Gastroesophageal sphincter (tissue), 4 donors: ENCODE measurements at regions not wholly inside any gene's neighbourhood (a gene's known extent, or its start where the extent isn't known, plus 50 kb on each side); places are given as distances from the start of the nearest gene placed in this dataset.

Experiments
- ATAC-seq: fragments of 150-250 bp; one replicate; pipeline ENCODE4 v1.9.1; 2016; ENCODE audit warnings: mild to moderate bottlenecking, moderate library complexity
- H3K27ac ChIP-seq, 4 donors: fragments of 200-600 bp; sonication (generic) in 3 of 4; 1 replicate in 3 of 4; 2 replicates in 1 of 4; pipeline ENCODE4 v1.5.1; 2016 to 2019
- H3K27me3 ChIP-seq: fragments of 200-600 bp; sonication (generic); one replicate; pipeline ENCODE4 v1.5.1; 2019
- H3K36me3 ChIP-seq, 2 donors: fragments of 200-600 bp; sonication (generic); one replicate each; pipeline ENCODE4 v1.5.1; 2019; ENCODE audit warnings: control low read depth in 1 of 2
- H3K4me1 ChIP-seq, 3 donors: fragments of 200-600 bp; sonication (generic); 1 replicate in 2 of 3; 2 replicates in 1 of 3; pipeline ENCODE4 v1.5.1; 2016 to 2019; ENCODE audit warnings: control low read depth in 2 of 3
- H3K4me3 ChIP-seq, 2 donors: fragments of 200-600 bp; sonication (generic); one replicate each; pipeline ENCODE4 v1.5.1; 2019; ENCODE audit warnings: mild to moderate bottlenecking in 1 of 2, moderate library complexity in 1 of 2
- H3K9me3 ChIP-seq, 3 donors: fragments of 200-600 bp; sonication (generic); one replicate each; pipeline ENCODE4 v1.5.1; 2017 to 2019; ENCODE audit warnings: control low read depth in 2 of 3
- EP300 ChIP-seq: sonication (generic); formaldehyde crosslinking; IDR thresholded peaks from one replicate; pipeline ENCODE4 v1.6.1; 2017; ENCODE audit warnings: antibody characterized with exemption, mild to moderate bottlenecking
- POLR2A ChIP-seq, 2 donors: fragments of 450-650 bp; IDR thresholded peaks; one replicate each; pipeline ENCODE4 v1.6.1; 2017; ENCODE audit warnings: antibody characterized with exemption in 2 of 2, mild to moderate bottlenecking in 2 of 2, moderate library complexity in 1 of 2
- POLR2AphosphoS5 ChIP-seq: sonication (generic); formaldehyde crosslinking; IDR thresholded peaks from one replicate; pipeline ENCODE4 v1.6.1; 2017; ENCODE audit warnings: antibody characterized with exemption
- WGBS, 2 donors: methylation state at CpG; one replicate each; pipeline ENCODE4 v1.1.5; 2018; ENCODE audit warnings: low coverage in 1 of 2; 5-methylcytosine and 5-hydroxymethylcytosine counted together
- TF ChIP-seq, protein P1 (sequence below), 4 experiments: fragments of 200-600 bp in 2 of 4; fragments of 450-650 bp in 2 of 4; sonication (generic) in 1 of 4; IDR thresholded peaks; one replicate each; pipeline ENCODE4 v1.5.1; 2017 to 2019; ENCODE audit warnings: antibody characterized with exemption in 4 of 4, mild to moderate bottlenecking in 2 of 4, moderate library complexity in 2 of 4

DNA sequence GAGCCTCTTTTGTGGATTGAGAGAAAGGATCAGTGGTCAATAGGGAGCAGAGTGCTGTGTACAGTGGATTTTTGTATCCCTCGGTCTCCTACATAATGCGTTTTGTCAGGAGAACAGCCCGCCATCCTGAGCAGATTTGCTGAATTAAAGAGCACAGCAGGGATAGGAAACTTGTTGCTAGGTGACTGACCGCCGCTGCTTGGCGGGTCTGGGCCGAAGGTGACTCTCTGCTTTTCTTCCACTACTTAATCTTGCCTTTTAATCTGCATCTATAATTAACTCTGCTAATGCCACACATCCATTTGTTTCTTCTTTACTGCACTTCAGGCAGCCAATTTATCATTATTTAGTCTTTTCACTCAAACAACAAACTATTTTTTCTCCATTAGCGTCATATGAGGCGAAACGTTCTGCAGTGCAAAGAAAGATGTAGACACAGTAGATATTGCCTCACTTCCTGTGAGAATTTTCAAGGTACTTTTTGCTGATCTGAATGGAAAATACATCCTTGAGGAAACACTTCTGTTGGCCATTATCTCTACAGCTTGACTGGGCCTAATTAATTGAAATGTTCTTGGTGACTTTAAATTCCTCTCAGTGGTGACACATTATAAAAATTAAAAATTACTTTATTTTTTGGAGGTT lies 108.0 kb downstream of the PPM1A start:
- no peaks in the 10 kb centered on the region for H3K36me3 ChIP-seq
- TF ChIP-seq EP300 (no peak), POLR2A (IDR thresholded peaks at IDR 0.05) (no peak), POLR2AphosphoS5 (no peak)
- TF ChIP-seq, protein P1, sequence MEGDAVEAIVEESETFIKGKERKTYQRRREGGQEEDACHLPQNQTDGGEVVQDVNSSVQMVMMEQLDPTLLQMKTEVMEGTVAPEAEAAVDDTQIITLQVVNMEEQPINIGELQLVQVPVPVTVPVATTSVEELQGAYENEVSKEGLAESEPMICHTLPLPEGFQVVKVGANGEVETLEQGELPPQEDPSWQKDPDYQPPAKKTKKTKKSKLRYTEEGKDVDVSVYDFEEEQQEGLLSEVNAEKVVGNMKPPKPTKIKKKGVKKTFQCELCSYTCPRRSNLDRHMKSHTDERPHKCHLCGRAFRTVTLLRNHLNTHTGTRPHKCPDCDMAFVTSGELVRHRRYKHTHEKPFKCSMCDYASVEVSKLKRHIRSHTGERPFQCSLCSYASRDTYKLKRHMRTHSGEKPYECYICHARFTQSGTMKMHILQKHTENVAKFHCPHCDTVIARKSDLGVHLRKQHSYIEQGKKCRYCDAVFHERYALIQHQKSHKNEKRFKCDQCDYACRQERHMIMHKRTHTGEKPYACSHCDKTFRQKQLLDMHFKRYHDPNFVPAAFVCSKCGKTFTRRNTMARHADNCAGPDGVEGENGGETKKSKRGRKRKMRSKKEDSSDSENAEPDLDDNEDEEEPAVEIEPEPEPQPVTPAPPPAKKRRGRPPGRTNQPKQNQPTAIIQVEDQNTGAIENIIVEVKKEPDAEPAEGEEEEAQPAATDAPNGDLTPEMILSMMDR (IDR thresholded peaks at IDR 0.05): no peak
- no peak overlapping the region for H3K27ac ChIP-seq
- no peaks in the 10 kb centered on the region for H3K27me3 ChIP-seq
- ATAC-seq: no peak
- whole genome bisulfite sequencing, 2 donors: 27 to 31% methylated on average over 10 of the region's 10 CpGs
- H3K4me1 ChIP-seq: no peaks in the 10 kb centered on the region
- no peak overlapping the region for H3K4me3 ChIP-seq
- no peaks in the 10 kb centered on the region for H3K9me3 ChIP-seq

DNA sequence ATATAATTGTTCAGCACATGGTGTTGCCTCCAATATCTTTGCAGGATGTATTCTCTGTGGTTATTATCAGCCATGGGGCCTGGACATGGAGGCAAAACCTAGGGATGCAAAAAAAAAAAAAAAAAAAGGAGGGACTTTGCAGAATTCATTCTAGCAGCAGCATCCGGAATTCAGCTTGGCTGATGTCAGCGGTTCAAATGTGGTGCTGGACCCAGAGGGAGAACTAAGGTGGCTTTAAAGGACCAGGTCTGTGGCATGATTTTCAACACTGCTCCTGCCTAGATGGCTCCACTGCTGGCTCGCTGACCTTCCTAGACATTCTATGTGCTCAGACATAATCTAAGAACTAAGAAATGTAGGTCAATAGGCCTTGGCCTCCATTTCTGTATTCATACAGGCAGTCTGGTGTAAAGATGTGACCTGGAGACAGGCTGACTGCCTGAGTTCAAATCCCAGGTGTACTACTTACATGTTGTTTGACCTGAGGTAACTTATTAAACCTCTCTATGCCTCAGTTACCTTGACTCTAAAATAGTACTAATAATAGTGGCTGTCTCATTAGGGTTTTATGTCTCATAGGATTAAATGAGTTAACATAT lies 108.6 kb downstream of the PPM1A start:
- H3K4me1 ChIP-seq: no peaks in the 10 kb centered on the region
- H3K27me3 ChIP-seq: no peaks in the 10 kb centered on the region
- no peaks in the 10 kb centered on the region for H3K36me3 ChIP-seq
- no peak overlapping the region for H3K27ac ChIP-seq
- ATAC-seq: no peak
- no peaks in the 10 kb centered on the region for H3K9me3 ChIP-seq
- no peak overlapping the region for H3K4me3 ChIP-seq
- WGBS, 2 donors: 69% methylated on average over 3 of the region's 3 CpGs; no CpG with 5 or more reads in 1 of the 2 donors
- TF ChIP-seq EP300: no peak
- no peak for TF ChIP-seq POLR2AphosphoS5
- TF ChIP-seq, protein P1 (IDR thresholded peaks at IDR 0.05): no peak
- no peak for TF ChIP-seq POLR2A (IDR thresholded peaks at IDR 0.05)

DNA sequence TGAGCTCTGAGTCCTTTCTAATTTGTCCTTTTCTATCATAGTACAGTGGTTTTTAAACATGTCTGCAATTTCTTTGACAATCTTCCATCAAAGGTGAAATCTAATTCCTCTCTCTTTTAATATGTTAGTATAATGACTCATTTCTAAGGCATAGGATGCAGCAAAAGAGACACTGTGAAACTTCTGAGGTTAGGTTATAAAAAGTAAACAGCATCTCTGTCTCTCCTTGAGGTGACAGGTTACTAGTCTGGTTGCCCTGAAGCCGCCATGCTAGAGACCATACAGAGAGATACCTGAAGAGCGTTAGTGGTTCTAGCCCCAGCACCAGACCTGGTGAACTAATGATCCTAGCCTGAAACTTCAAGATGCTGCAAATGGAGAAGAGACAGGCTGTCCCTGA lies 114.3 kb downstream of the PPM1A start:
- H3K27me3 ChIP-seq: no peaks in the 10 kb centered on the region

DNA sequence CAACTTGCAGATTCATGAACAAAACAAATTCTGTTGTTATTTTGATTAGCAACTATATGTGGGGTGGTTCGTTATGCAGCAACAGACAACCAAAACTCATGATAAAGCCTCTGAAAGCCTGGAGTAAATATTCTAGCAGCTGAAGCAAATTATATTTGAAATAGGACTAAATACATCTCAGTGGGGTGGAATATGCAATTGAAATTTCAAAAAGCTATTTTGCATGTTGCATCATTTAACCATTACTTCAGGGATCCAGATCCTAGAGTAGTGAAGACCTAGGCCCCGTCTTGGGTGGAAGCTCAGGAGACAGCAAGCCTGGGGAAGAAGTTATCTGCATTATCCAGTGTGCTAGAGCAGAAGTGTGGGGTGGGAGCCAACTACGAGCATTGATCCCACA lies 114.7 kb downstream of the PPM1A start:
- no peaks in the 10 kb centered on the region for H3K9me3 ChIP-seq
- WGBS, 2 donors: 81 to 82% methylated on average over 3 of the region's 3 CpGs
- TF ChIP-seq, protein P1 (IDR thresholded peaks at IDR 0.05): no peak
- TF ChIP-seq POLR2AphosphoS5: no peak
- H3K4me3 ChIP-seq: no peak overlapping the region
- ATAC-seq: no peak
- no peaks in the 10 kb centered on the region for H3K4me1 ChIP-seq
- H3K27ac ChIP-seq: no peak overlapping the region
- H3K36me3 ChIP-seq: no peaks in the 10 kb centered on the region
- no peaks in the 10 kb centered on the region for H3K27me3 ChIP-seq

More for the DNA sequence above, 114.3 kb downstream of the PPM1A start:
- H3K9me3 ChIP-seq: no peaks in the 10 kb centered on the region
- ATAC-seq: no peak
- H3K36me3 ChIP-seq: no peaks in the 10 kb centered on the region
- no peak overlapping the region for H3K4me3 ChIP-seq
- H3K27ac ChIP-seq: no peak overlapping the region
- H3K4me1 ChIP-seq: no peaks in the 10 kb centered on the region
- 100% methylated on average over 1 of the region's 2 CpGs; no CpG with 5 or more reads in 1 of the 2 donors for WGBS, 2 donors
- TF ChIP-seq POLR2A (IDR thresholded peaks at IDR 0.05): no peak
- TF ChIP-seq EP300: no peak
- TF ChIP-seq, protein P1 (IDR thresholded peaks at IDR 0.05): no peak
- TF ChIP-seq POLR2AphosphoS5: no peak

DNA sequence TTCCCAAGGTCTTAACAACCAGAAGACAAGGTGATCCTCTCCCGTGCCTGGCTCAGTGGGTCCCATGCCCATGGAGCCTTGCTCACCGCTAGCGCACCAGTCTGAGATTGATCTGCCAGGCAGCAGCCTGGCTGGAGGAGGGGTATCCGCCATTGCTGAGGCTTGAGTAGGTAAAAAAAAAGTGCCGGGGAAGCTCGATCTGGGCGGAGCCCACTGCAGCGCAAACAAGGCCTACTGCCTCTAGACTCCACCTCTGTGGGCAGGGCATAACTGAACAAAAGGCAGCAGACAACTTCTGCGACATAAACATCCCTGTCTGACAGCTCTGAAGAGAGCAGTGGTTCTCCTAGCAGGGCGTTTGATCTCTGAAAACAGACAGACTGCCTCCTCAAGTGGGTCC lies 104.0 kb downstream of the C14orf39 start:
- WGBS, 2 donors: 80% methylated on average over 1 to 8 of the region's 10 CpGs
- ATAC-seq: no peak

More for the DNA sequence above, 104.0 kb downstream of the C14orf39 start:
- no peak overlapping the region for H3K4me3 ChIP-seq
- TF ChIP-seq, protein P1 (IDR thresholded peaks at IDR 0.05): no peak
- no peak for TF ChIP-seq EP300
- no peak for TF ChIP-seq POLR2AphosphoS5
- no peak for TF ChIP-seq POLR2A (IDR thresholded peaks at IDR 0.05)
- peaks cover 0 to 16% (median 0%) of the 10 kb centered on the region in 3 donors for H3K9me3 ChIP-seq
- H3K4me1 ChIP-seq: no peaks in the 10 kb centered on the region
- H3K27me3 ChIP-seq: no peaks in the 10 kb centered on the region
- no peaks in the 10 kb centered on the region for H3K36me3 ChIP-seq
- H3K27ac ChIP-seq: no peak overlapping the region
